ENCODE measurements at regions not wholly inside any gene's neighbourhood (a gene's known extent, or its start where the extent isn't known, plus 50 kb on each side); places are given as distances from the start of the nearest gene placed in this dataset.

GRCh38 chrX:128601706-128602105 is 549.5 kb upstream of the ACTRT1 start:
- H3K27me3 ChIP-seq (ENCODE audit: insufficient read depth, low read depth, severe bottlenecking): peaks cover 24% of the 10 kb centered on the region
- no peak for DNase-seq
- TF ChIP-seq, protein P1, sequence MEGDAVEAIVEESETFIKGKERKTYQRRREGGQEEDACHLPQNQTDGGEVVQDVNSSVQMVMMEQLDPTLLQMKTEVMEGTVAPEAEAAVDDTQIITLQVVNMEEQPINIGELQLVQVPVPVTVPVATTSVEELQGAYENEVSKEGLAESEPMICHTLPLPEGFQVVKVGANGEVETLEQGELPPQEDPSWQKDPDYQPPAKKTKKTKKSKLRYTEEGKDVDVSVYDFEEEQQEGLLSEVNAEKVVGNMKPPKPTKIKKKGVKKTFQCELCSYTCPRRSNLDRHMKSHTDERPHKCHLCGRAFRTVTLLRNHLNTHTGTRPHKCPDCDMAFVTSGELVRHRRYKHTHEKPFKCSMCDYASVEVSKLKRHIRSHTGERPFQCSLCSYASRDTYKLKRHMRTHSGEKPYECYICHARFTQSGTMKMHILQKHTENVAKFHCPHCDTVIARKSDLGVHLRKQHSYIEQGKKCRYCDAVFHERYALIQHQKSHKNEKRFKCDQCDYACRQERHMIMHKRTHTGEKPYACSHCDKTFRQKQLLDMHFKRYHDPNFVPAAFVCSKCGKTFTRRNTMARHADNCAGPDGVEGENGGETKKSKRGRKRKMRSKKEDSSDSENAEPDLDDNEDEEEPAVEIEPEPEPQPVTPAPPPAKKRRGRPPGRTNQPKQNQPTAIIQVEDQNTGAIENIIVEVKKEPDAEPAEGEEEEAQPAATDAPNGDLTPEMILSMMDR (IDR thresholded peaks at IDR 0.05; ENCODE audit: low read depth, low read length): no peak
- no peak overlapping the region for H3K4me3 ChIP-seq (ENCODE audit: low read depth, low read length)
- H3K27ac ChIP-seq: no peak overlapping the region
- H3K36me3 ChIP-seq: no peaks in the 10 kb centered on the region
- no peaks in the 10 kb centered on the region for H3K9me3 ChIP-seq (ENCODE audit: severe bottlenecking)

- peaks cover 20% of the 10 kb centered on the region for H3K27me3 ChIP-seq (ENCODE audit: insufficient read depth, low read depth, severe bottlenecking)
- no peak overlapping the region for H3K4me3 ChIP-seq (ENCODE audit: low read depth, low read length)
- H3K9me3 ChIP-seq (ENCODE audit: severe bottlenecking): no peaks in the 10 kb centered on the region
- H3K36me3 ChIP-seq: no peaks in the 10 kb centered on the region
- no peak overlapping the region for H3K27ac ChIP-seq
- TF ChIP-seq, protein P1 (IDR thresholded peaks at IDR 0.05; ENCODE audit: low read depth, low read length): no peak
- DNase-seq: no peak
Observed at GRCh38 chrX:128599632-128600031, 547.4 kb upstream of the ACTRT1 start.

DNA sequence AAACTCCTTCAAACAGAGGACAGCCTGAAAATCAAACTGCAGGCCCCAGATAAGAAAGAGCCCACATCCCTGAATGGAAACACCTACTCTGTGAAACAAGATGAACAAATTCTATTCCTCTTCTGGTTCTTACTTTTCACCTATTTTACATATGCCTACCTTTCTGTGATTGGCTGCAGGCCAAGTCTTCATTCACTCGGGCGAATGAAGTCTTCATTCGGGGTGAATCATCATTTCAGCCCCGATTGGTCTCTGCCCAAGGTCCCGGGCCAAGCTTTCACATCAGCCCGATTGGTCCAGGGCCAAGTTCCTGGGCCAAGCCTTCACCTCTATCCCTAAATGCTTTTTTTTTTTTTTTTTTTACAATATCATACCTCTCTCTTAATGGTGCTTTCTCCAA is 529.8 kb upstream of the ACTRT1 start:
- no peaks in the 10 kb centered on the region for H3K36me3 ChIP-seq
- no peak for DNase-seq
- H3K9me3 ChIP-seq (ENCODE audit: severe bottlenecking): no peaks in the 10 kb centered on the region
- no peak overlapping the region for H3K27ac ChIP-seq
- peaks cover 9% of the 10 kb centered on the region for H3K27me3 ChIP-seq (ENCODE audit: insufficient read depth, low read depth, severe bottlenecking)
- TF ChIP-seq, protein P1 (IDR thresholded peaks at IDR 0.05; ENCODE audit: low read depth, low read length): no peak
- H3K4me3 ChIP-seq (ENCODE audit: low read depth, low read length): no peak overlapping the region

- TF ChIP-seq, protein P1 (IDR thresholded peaks at IDR 0.05; ENCODE audit: low read depth, low read length): no peak
- no peaks in the 10 kb centered on the region for H3K9me3 ChIP-seq (ENCODE audit: severe bottlenecking)
- no peak overlapping the region for H3K27ac ChIP-seq
- H3K4me3 ChIP-seq (ENCODE audit: low read depth, low read length): no peak overlapping the region
- peaks cover 9% of the 10 kb centered on the region for H3K27me3 ChIP-seq (ENCODE audit: insufficient read depth, low read depth, severe bottlenecking)
- DNase-seq: no peak
- no peaks in the 10 kb centered on the region for H3K36me3 ChIP-seq
Observed at GRCh38 chrX:128581615-128582014, 529.4 kb upstream of the ACTRT1 start.

- no peak for DNase-seq
- Histone ChIP-seq H3K9me3 (ENCODE audit: severe bottlenecking) (no peaks in the 10 kb centered on the region), H3K4me3 (ENCODE audit: low read depth, low read length) (no peak overlapping the region), H3K27me3 (ENCODE audit: insufficient read depth, low read depth, severe bottlenecking) (peaks cover 33% of the 10 kb centered on the region), H3K36me3 (no peaks in the 10 kb centered on the region), H3K27ac (no peak overlapping the region)
- TF ChIP-seq, protein P1 (IDR thresholded peaks at IDR 0.05; ENCODE audit: low read depth, low read length): no peak
Observed at GRCh38 chrX:128543114-128543513, 490.9 kb upstream of the ACTRT1 start.

DNA sequence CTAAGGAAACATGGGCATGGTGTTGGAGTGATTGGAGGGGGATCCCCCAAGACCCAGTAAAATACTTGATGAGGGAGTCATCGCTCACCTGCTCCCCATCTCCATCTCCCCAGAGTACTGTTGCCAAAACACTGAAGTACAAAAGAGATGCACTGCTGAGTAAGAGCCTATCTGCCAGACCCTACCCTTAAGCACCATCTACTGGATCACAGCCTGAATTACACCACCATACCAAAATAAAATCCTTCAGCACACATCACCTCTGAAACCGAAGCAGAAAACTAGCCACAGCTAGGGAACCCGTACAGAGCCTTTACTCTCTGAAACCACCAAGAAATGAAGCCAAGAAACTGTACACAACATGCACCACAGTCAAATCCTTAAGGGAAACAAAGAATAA is 466.3 kb upstream of the ACTRT1 start:
- Histone ChIP-seq H3K9me3 (ENCODE audit: severe bottlenecking) (no peaks in the 10 kb centered on the region), H3K27me3 (ENCODE audit: insufficient read depth, low read depth, severe bottlenecking) (peaks cover 8% of the 10 kb centered on the region), H3K36me3 (no peaks in the 10 kb centered on the region), H3K4me3 (ENCODE audit: low read depth, low read length) (no peak overlapping the region), H3K27ac (no peak overlapping the region)
- DNase-seq: peak; percentile 17
- TF ChIP-seq, protein P1 (IDR thresholded peaks at IDR 0.05; ENCODE audit: low read depth, low read length): peak; percentile 73
